Left forelimb (tissue), 1 donor: ENCODE measurements at regions not wholly inside any gene's neighbourhood (a gene's known extent, or its start where the extent isn't known, plus 50 kb on each side); places are given as distances from the start of the nearest gene placed in this dataset.

Experiments used
- DNase-seq: peaks from one replicate; pipeline ENCODE4 v3.0.0-alpha.2; 2018; ENCODE audit warnings: low spot score

- no peak for DNase-seq
These were observed 73.5 kb upstream of the ZFP42 start for GRCh38 chr4:187921946-187922623.

- DNase-seq, result no peak
These were observed 66.5 kb upstream of the ZFP42 start for GRCh38 chr4:187929024-187929423.

GRCh38 chr4:187934766-187935165 lies 60.8 kb upstream of the ZFP42 start:
- DNase-seq, result no peak

GRCh38 chr4:187937557-187937956 lies 58.0 kb upstream of the ZFP42 start:
- DNase-seq, result no peak

GRCh38 chr4:187940299-187940698 lies 55.3 kb upstream of the ZFP42 start:
- DNase-seq, result no peak

GRCh38 chr4:187942968-187943367 lies 52.6 kb upstream of the ZFP42 start:
- no peak for DNase-seq

- DNase-seq, result no peak
These were observed 51.4 kb upstream of the ZFP42 start for GRCh38 chr4:187944179-187944578.
